Esophagus muscularis mucosa (tissue), 4 donors: ENCODE measurements at regions not wholly inside any gene's neighbourhood (a gene's known extent, or its start where the extent isn't known, plus 50 kb on each side); places are given as distances from the start of the nearest gene placed in this dataset.

ENCODE experiments used
- DNase-seq: peaks from one replicate; pipeline ENCODE4 v3.0.0-alpha.2; 2017; ENCODE audit errors: extremely low spot score
- H3K27ac ChIP-seq, 4 donors: fragments of 200-600 bp; sonication (generic); replicated peaks in 1 of 4; 1 replicate in 3 of 4; 2 replicates in 1 of 4; pipeline ENCODE4 v1.5.1; 2016 to 2019; ENCODE audit warnings: mild to moderate bottlenecking in 1 of 4
- H3K27me3 ChIP-seq, 4 donors: fragments of 200-600 bp; sonication (generic); one replicate each; pipeline versions ENCODE4 v1.5.1 to v1.6.0; 2016 to 2019
- H3K36me3 ChIP-seq, 4 donors: fragments of 200-600 bp; sonication (generic); one replicate each; pipeline ENCODE4 v1.5.1; 2016 to 2019
- H3K4me1 ChIP-seq, 4 donors: fragments of 200-600 bp; sonication (generic); one replicate each; pipeline ENCODE4 v1.5.1; 2016 to 2019
- H3K4me3 ChIP-seq, 4 donors: fragments of 200-600 bp; sonication (generic); 1 replicate in 2 of 4; 2 replicates in 2 of 4; pipeline ENCODE4 v1.5.1; 2016 to 2019; ENCODE audit warnings: mild to moderate bottlenecking in 4 of 4, moderate library complexity in 1 of 4
- H3K9me3 ChIP-seq, 4 donors: fragments of 200-600 bp; sonication (generic); 1 replicate in 3 of 4; 2 replicates in 1 of 4; pipeline ENCODE4 v1.5.1; 2016 to 2019
- CTCF ChIP-seq, 3 experiments: fragments of 200-600 bp in 2 of 3; fragments of 450-650 bp in 1 of 3; sonication (generic) in 2 of 3; IDR thresholded peaks; one replicate each; pipeline ENCODE4 v1.5.1; 2017 to 2019; ENCODE audit warnings: antibody characterized with exemption in 3 of 3, mild to moderate bottlenecking in 2 of 3, moderate library complexity in 1 of 3
- EP300 ChIP-seq: sonication (generic); formaldehyde crosslinking; IDR thresholded peaks from one replicate; pipeline ENCODE4 v1.6.1; 2017; ENCODE audit warnings: antibody characterized with exemption
- POLR2A ChIP-seq: fragments of 450-650 bp; IDR thresholded peaks from one replicate; pipeline ENCODE4 v1.6.1; 2017; ENCODE audit warnings: antibody characterized with exemption, moderate library complexity, mild to moderate bottlenecking, low read depth
- POLR2AphosphoS5 ChIP-seq, 2 donors: sonication (generic); formaldehyde crosslinking; IDR thresholded peaks; one replicate each; pipeline ENCODE4 v1.6.1; 2017; ENCODE audit warnings: antibody characterized with exemption in 2 of 2
- WGBS: methylation state at CpG from one replicate; pipeline ENCODE4 v1.1.5; 2018; 5-methylcytosine and 5-hydroxymethylcytosine counted together
- intact Hi-C: fragments of 100-400 bp; cut with DNase I; formaldehyde crosslinking; loops from one replicate; pipeline ENCODE4 v1.15.1; 2023

- DNase-seq = no peak
- H3K9me3 ChIP-seq = no peaks in the 10 kb centered on the region
- H3K36me3 ChIP-seq = no peaks in the 10 kb centered on the region
- H3K4me3 ChIP-seq = no peak overlapping the region
- no peaks in the 10 kb centered on the region for H3K27me3 ChIP-seq
- WGBS = 89% methylated on average over 3 of the region's 3 CpGs
- intact Hi-C loops = no loop called here
- no peaks in the 10 kb centered on the region for H3K4me1 ChIP-seq
- no peak overlapping the region for H3K27ac ChIP-seq
- TF ChIP-seq EP300 (no peak), CTCF (IDR thresholded peaks at IDR 0.05) (no peak), POLR2A (no peak), POLR2AphosphoS5 (IDR thresholded peaks at IDR 0.05) (no peak)
These were observed 146.4 kb upstream of the SLITRK5 start for GRCh38 chr13:87524775-87525174.

GRCh38 chr13:87533776-87534175, 137.4 kb upstream of the SLITRK5 start:
- no peak for DNase-seq
- Histone ChIP-seq H3K9me3 (no peaks in the 10 kb centered on the region), H3K4me1 (no peaks in the 10 kb centered on the region), H3K36me3 (no peaks in the 10 kb centered on the region), H3K27ac (no peak overlapping the region), H3K27me3 (no peaks in the 10 kb centered on the region), H3K4me3 (no peak overlapping the region)
- TF ChIP-seq POLR2A (no peak), CTCF (IDR thresholded peaks at IDR 0.05) (no peak), POLR2AphosphoS5 (IDR thresholded peaks at IDR 0.05) (no peak), EP300 (no peak)
- intact Hi-C loops = no loop called here

- intact Hi-C loops = no loop called here
- Histone ChIP-seq H3K27me3 (no peaks in the 10 kb centered on the region), H3K9me3 (no peaks in the 10 kb centered on the region), H3K36me3 (no peaks in the 10 kb centered on the region), H3K4me1 (no peaks in the 10 kb centered on the region), H3K4me3 (no peak overlapping the region), H3K27ac (no peak overlapping the region)
- 69% methylated on average over 1 of the region's 1 CpG for WGBS
- TF ChIP-seq EP300 (no peak), CTCF (IDR thresholded peaks at IDR 0.05) (no peak), POLR2AphosphoS5 (IDR thresholded peaks at IDR 0.05) (no peak), POLR2A (no peak)
- no peak for DNase-seq
These were observed 135.3 kb upstream of the SLITRK5 start for GRCh38 chr13:87535911-87536310.

- 75% methylated on average over 2 of the region's 2 CpGs for WGBS
- H3K4me3 ChIP-seq = no peak overlapping the region
- no peaks in the 10 kb centered on the region for H3K36me3 ChIP-seq
- H3K27ac ChIP-seq = no peak overlapping the region
- TF ChIP-seq EP300 (no peak), POLR2AphosphoS5 (IDR thresholded peaks at IDR 0.05) (no peak), POLR2A (no peak), CTCF (IDR thresholded peaks at IDR 0.05) (no peak)
- DNase-seq = no peak
- H3K27me3 ChIP-seq = no peaks in the 10 kb centered on the region
- H3K4me1 ChIP-seq = no peaks in the 10 kb centered on the region
- no peaks in the 10 kb centered on the region for H3K9me3 ChIP-seq
- intact Hi-C loops = no loop called here
These were observed 134.7 kb upstream of the SLITRK5 start for GRCh38 chr13:87536499-87536898.

DNA sequence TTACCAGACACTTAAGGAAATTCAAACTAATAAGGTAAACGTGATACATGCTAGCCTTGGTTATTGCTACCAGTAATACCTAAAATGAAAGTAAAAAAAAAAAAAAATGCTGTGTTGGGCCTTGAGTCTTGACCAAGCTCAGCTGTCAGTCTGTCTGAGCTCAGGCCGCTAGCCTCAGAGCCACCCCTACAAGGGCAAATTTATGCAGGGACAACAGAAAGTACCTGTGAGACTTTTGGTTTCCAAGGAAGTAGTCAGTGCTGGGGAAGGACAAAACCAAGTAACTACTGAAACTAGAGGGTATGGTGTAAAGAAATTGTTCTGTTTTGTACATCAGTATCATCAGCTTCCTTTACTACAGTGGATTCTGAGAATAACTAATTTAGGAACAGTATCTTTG, 134.3 kb upstream of the SLITRK5 start:
- TF ChIP-seq EP300 = no peak
- Histone ChIP-seq H3K4me1 (no peaks in the 10 kb centered on the region), H3K27me3 (no peaks in the 10 kb centered on the region), H3K4me3 (no peak overlapping the region), H3K27ac (no peak overlapping the region), H3K9me3 (no peaks in the 10 kb centered on the region), H3K36me3 (no peaks in the 10 kb centered on the region)
- WGBS = 85% methylated on average over 2 of the region's 2 CpGs
- intact Hi-C loops = no loop called here
- no peak for DNase-seq
